T1000 (cell line): ENCODE measurements at regions not wholly inside any gene's neighbourhood (a gene's known extent, or its start where the extent isn't known, plus 50 kb on each side); places are given as distances from the start of the nearest gene placed in this dataset.

Experiments used
- DNase-seq: peaks from one replicate; lab custom pipeline; 2025; ENCODE audit warnings: mixed read lengths; lab: John Stamatoyannopoulos, UW

- DNase-seq, result no peak
Measured at GRCh38 chr6:102623201-102623600, 1229.7 kb downstream of the GRIK2 start.

DNA sequence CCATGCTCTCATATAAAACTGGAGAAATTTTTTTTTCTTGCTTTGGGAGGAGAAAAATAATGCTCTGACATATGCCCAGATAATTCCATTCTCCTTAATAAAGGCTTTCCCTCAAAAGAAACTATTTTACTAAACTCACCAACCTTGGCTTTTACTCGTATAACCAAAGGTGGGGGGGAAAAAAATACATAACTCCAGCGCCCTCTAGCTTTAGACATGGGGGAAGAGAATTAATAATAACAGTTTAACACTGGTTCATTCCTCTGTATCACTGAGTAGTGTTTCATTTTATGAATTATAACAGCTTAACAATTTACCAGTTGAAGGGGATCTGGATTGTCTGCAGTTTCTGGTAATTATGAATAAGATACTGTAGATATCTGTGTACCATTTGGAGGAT, 1226.1 kb downstream of the GRIK2 start:
- DNase-seq, result no peak

- DNase-seq, result no peak
Measured at GRCh38 chr6:102582569-102582968, 1189.1 kb downstream of the GRIK2 start.

DNA sequence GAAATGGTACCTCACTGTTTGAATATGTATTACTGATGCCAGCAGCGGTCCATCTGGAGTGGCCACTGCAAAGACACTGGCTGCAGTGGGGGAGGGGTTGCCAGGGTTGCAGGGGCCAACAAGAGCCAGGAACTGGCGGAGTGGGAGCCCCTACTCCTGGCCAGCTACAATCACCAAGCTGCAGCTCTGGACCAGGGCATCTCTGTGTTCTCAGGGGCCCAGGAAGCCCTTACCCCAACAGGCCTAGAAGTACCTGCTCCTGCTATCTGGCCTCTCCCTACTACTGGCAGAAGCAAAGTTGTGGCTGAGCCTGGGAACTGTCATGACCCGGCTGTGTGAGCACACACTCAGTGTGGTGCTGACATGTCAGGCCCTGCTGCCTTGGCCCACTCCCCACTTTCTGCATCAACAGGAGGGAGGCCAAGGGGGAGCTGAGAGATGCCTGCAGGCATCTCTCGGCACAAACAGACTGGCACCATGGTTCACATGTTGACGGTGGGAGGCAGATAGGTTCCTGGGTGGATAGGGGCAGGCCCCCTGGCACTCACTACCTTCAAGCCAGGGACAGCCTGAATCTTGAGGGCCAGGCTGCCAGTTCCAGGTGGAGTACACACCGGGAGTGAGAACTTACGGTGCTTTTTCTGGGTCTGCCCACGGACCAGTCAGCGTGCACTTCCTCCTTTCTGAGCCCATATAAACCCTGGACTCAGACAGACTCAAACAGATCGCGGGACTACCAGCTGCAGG, 1188.0 kb downstream of the GRIK2 start:
- DNase-seq, result no peak

GRCh38 chr6:102571236-102571908, 1177.9 kb downstream of the GRIK2 start:
- DNase-seq, result no peak

- DNase-seq, result no peak
Measured at GRCh38 chr6:102562713-102563112, 1169.2 kb downstream of the GRIK2 start.

DNA sequence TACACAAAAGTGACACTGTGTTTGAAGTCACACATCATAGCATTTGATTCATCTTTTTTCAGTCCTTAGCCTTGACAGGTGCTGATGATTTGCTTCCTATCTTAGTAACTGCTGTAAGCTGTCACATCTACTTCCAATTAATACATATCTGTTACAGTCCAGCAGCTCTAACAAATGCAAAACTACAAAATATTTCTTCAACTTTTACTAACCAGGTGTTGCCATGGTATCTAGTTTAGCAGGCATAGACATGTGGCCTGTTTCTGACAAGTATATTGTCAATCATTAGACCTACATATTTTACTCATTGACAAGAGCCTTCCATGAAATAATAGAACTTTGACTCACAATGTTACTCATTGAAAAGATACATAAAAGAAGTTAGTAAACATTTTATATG, 1159.7 kb downstream of the GRIK2 start:
- DNase-seq, result no peak

GRCh38 chr6:102549221-102549874, 1155.8 kb downstream of the GRIK2 start:
- DNase-seq, result no peak

GRCh38 chr6:102525336-102525735, 1131.8 kb downstream of the GRIK2 start:
- no peak for DNase-seq

DNA sequence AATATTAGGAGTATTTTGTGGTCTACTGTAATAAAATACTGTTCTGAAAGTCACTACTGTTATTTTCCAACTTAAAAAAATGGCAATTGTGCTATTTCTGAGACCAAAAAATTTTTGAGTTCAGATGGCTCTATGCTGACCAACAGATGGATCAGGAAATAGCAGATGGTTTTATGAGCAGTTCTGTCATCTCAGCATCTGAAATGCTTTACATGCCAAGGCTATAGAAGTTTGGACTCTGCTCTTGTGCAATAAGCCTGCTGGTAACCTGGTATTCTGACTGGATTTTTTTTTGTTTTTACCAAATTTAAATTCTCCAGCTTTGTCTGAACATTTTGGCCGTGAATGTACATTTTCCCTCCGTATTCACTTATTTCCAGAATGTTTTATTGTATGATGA, 1127.5 kb downstream of the GRIK2 start:
- DNase-seq, result no peak

DNA sequence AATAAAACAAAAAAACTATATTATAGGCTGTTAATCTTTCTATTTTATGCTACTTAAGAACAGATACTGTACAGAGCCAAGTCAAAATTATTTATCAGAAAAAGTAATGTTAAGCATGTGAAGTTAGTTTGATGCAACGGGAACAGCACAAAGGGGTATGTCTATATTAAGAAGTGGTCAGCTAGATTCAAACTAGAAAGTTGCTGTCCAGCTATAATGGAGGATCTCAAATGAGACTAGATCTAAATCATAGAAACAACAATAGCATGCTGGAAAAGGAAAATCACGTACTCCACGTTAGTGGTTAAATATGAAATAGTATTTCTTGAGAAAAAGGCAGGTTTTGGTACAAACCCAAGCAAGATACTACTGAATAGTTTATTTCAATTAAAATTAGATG, 1124.0 kb downstream of the GRIK2 start:
- DNase-seq, result no peak

DNA sequence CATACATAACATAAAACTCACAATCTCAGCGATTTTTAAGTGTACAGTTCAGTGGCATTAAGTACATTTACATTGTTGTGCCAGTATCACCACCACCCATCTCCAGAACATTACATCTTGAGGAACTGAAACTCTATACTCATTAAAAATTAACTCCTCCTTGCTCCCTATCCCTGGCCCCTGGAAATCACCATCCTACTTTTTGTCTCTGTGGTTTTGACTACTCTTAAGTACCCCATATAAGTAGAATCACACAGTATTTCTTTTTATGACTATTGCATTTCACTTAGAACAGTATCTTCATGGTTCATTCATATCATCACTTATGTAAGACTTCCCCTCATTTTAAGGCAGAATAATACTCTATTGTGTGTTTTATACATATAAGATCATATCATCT, 1108.1 kb downstream of the GRIK2 start:
- DNase-seq, result no peak

GRCh38 chr6:102494808-102495207, 1101.3 kb downstream of the GRIK2 start:
- no peak for DNase-seq

GRCh38 chr6:102493485-102493884, 1100.0 kb downstream of the GRIK2 start:
- DNase-seq, result no peak

DNA sequence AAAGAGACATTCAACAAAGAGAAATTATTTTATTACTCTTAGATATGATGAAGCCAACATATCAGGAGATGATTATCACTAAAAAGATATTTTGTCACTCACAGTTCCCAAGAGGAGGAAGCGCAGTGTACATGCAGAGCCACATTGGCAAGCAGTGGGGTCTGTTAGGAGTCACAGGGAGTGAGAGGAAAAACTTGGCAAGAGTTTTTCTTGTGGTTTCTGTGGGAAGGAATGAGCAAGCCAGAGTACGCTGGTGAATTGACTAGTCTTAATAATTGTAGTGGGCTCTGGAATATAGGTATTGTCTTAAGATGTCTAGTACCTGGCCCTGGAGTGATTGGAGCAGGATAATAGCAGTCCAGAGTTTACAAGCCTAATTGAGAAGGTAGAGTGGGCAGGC, 1095.2 kb downstream of the GRIK2 start:
- DNase-seq, result peak; percentile 19

DNA sequence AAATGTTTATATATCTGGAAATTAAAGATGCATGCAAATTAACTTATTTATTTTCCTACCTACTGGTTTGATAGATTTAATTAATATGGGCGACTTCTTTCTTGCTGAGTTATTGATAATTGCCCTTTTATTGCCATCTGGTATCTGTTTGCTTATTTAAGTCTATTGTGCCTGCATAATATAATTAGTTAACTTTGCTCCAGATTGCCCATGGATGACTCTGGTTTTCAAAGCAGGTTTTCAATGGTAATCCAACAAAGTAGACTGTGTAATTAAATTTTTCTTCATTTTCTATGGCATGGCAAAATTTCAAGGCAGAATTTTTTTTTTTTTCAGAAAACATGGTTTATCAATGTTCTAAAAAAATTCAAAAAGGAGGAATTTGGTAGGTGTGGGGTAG, 1092.0 kb downstream of the GRIK2 start:
- DNase-seq, result no peak

- no peak for DNase-seq
Measured at GRCh38 chr6:102474041-102474807, 1080.7 kb downstream of the GRIK2 start.

- no peak for DNase-seq
Measured at GRCh38 chr6:102458990-102459389, 1065.5 kb downstream of the GRIK2 start.

- no peak for DNase-seq
Measured at GRCh38 chr6:102438171-102438570, 1044.7 kb downstream of the GRIK2 start.

DNA sequence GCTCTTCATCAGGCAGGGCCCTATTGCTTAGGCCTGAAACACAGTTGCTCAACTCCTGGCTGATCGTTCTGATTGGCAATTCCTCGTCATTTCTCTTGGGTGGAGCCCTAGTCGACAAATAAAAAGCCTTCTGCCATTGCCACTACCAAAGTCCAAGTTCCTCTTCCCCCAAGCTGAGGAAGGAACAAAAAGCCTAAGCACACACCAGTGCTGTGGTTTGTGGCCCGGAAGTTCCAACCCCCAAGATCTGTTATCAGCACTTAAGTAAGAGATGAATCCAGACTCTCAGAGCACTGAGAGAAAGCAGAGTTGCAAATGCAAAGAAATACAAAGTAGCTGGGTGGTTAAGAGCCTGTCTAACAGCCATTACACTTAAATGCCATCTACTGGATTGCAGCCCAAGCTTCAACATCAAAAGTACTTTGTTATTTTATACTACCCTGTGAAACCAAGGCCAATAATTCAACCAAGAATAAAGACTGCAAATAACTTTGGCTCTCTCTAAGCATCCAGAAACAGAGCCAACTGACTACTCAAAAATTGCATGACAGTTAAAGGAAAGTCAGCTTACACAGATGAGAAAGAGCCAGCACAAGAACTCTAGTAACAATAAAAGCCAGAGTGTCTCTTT, 1024.0 kb downstream of the GRIK2 start:
- no peak for DNase-seq

GRCh38 chr6:102415891-102416290, 1022.4 kb downstream of the GRIK2 start:
- DNase-seq, result no peak

DNA sequence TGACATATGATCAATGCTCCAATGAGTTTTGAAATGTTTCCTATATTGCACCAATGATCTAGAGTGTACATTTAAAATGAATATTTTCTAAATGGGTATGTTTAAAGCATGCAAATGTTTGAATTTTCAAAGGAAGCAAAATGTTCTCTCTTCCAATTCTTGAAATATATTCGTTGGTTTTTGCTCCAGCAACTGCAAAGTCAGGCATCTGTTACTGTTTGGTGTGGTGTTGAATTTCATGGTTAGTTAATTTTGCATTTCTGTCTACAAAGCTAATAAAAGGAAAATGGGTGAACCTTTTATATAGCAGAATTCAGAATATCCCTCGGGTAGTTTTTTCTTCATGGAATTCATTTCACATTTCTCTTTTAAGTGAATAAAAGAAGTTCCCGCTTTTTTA, 1018.3 kb downstream of the GRIK2 start:
- DNase-seq, result no peak
